OCI-LY3 (cell line): ENCODE measurements at regions not wholly inside any gene's neighbourhood (a gene's known extent, or its start where the extent isn't known, plus 50 kb on each side); places are given as distances from the start of the nearest gene placed in this dataset.

Source experiments
- H2AFZ ChIP-seq: fragments of 200-600, 300-600 bp; shearing (Covaris generic); 2 replicates; pipeline ENCODE4 v1.6.0; 2014; ENCODE audit warnings: antibody characterized with exemption, low read depth, low read length
- H3K27ac ChIP-seq: fragments of 200-600, 300-600 bp; sonication (generic); 2 replicates; pipeline ENCODE4 v1.5.1; 2014; ENCODE audit warnings: mild to moderate bottlenecking, low read length, moderate library complexity, mixed read lengths
- H3K27me3 ChIP-seq: fragments of 200-600, 300-600 bp; sonication (generic); 2 replicates; pipeline ENCODE4 v1.6.1; 2014; ENCODE audit warnings: low read depth, low read length, mixed read lengths
- H3K36me3 ChIP-seq: fragments of 200-600, 300-600 bp; sonication (generic); replicated peaks from 2 replicates; pipeline ENCODE3; 2014; ENCODE audit warnings: low read depth, low read length, mixed read lengths
- H3K4me1 ChIP-seq: fragments of 300-600, 200-600 bp; sonication (generic); 2 replicates; pipeline ENCODE4 v1.6.1; 2014; ENCODE audit warnings: low read length, mixed read lengths
- H3K4me2 ChIP-seq: fragments of 200-600, 300-600 bp; sonication (generic); 2 replicates; pipeline ENCODE4 v1.6.1; 2014; ENCODE audit warnings: low read length, mixed read lengths
- H3K4me3 ChIP-seq: fragments of 300-600, 200-600 bp; sonication (generic); 2 replicates; pipeline ENCODE4 v1.5.1; 2014; ENCODE audit warnings: antibody characterized with exemption, mild to moderate bottlenecking, low read length, moderate library complexity
- H3K79me2 ChIP-seq: fragments of 300-600, 200-600 bp; shearing (Covaris generic); 2 replicates; pipeline ENCODE4 v1.6.1; 2014; ENCODE audit warnings: mild to moderate bottlenecking, low read length, mixed read lengths
- H3K9ac ChIP-seq: fragments of 300-600, 200-600 bp; shearing (Covaris generic); 2 replicates; pipeline ENCODE4 v1.6.0; 2014; ENCODE audit warnings: mild to moderate bottlenecking, low read length, moderate library complexity
- H3K9me3 ChIP-seq: fragments of 200-600, 300-600 bp; shearing (Covaris generic); 2 replicates; pipeline ENCODE4 v1.6.1; 2014; ENCODE audit warnings: low read length, mixed read lengths; ENCODE audit not compliant: insufficient read depth
- H4K20me1 ChIP-seq: fragments of 200-600, 300-600 bp; sonication (generic); 2 replicates; pipeline ENCODE4 v1.6.1; 2016; ENCODE audit warnings: low read length, mixed read lengths; ENCODE audit not compliant: insufficient read depth
- EZH2phosphoT487 ChIP-seq: fragments of 200-600 bp; shearing (Covaris generic); IDR thresholded peaks from 2 replicates; pipeline ENCODE4 v1.6.1; 2018; ENCODE audit warnings: antibody characterized with exemption, mixed run types, low read depth
- TF ChIP-seq, protein P1 (sequence below): fragments of 200-600, 300-600 bp; sonication (generic); IDR thresholded peaks from 2 replicates; pipeline ENCODE4 v1.5.1; 2014; ENCODE audit warnings: antibody characterized with exemption, low read length, low read depth

DNA sequence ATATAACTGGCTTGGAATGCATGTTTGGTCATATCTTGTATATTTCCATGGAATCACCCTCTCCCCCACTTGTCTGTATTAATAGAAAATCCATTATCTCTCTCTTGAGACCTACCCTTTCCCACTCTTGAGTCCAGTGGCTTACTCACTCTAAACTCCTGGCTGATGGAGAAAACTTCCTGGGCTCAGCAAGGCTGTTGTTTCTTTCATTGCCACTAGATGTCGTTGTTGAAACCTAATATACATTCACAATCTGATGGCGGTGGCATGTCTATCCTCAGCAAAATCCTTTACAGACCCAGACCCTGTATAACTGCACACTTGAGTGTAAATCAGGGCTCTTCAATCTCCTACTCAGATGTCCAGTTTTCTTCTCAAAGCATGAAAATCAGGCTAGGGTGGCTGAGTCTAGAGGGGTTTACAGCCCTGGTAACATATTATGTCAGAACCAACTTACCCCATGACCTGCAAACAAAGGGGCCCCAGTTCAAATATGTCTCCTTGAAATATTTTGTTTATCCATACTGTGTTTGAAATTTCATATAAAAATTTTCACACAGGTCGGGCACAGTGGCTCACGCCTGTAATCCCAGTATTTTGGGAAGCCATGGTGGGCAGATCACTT is 70.0 kb upstream of the FAM241A start:
- Histone ChIP-seq H3K4me3 (no peak overlapping the region), H3K27ac (no peak overlapping the region), H2AFZ (no peak overlapping the region), H3K4me2 (peak overlapping the region; percentile 27; the same call in 1 of the 2 replicates), H4K20me1 (no peaks in the 10 kb centered on the region), H3K27me3 (no peaks in the 10 kb centered on the region), H3K9me3 (no peaks in the 10 kb centered on the region), H3K4me1 (peaks cover 28% of the 10 kb centered on the region), H3K9ac (no peak overlapping the region), H3K36me3 (no peaks in the 10 kb centered on the region), H3K79me2 (no peaks in the 10 kb centered on the region)
- TF ChIP-seq EZH2phosphoT487: no peak
- TF ChIP-seq, protein P1, sequence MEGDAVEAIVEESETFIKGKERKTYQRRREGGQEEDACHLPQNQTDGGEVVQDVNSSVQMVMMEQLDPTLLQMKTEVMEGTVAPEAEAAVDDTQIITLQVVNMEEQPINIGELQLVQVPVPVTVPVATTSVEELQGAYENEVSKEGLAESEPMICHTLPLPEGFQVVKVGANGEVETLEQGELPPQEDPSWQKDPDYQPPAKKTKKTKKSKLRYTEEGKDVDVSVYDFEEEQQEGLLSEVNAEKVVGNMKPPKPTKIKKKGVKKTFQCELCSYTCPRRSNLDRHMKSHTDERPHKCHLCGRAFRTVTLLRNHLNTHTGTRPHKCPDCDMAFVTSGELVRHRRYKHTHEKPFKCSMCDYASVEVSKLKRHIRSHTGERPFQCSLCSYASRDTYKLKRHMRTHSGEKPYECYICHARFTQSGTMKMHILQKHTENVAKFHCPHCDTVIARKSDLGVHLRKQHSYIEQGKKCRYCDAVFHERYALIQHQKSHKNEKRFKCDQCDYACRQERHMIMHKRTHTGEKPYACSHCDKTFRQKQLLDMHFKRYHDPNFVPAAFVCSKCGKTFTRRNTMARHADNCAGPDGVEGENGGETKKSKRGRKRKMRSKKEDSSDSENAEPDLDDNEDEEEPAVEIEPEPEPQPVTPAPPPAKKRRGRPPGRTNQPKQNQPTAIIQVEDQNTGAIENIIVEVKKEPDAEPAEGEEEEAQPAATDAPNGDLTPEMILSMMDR: peak; percentile 87

DNA sequence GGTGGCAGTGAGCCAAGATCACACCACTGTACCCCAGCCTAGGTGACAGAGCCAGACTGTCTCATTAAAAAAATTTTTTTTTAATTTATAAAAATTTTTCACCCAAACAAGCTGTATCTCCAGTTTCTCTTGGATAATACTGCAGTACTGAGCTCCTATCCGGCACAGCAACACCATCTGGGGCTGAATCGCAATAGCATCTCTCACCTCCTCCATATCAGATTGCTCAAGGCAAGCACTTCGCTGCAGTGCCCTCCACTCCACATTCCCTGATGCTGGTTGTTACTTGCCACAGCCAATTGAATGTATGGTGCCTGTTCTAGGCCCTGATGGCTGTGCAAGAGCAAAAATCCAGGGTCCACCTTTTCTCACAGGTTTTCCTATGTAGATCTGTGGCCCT is 69.3 kb upstream of the FAM241A start:
- Histone ChIP-seq H3K9me3 (no peaks in the 10 kb centered on the region), H3K9ac (no peak overlapping the region), H3K79me2 (no peaks in the 10 kb centered on the region), H3K4me1 (peaks cover 28% of the 10 kb centered on the region), H4K20me1 (no peaks in the 10 kb centered on the region), H3K36me3 (no peaks in the 10 kb centered on the region), H3K27me3 (no peaks in the 10 kb centered on the region), H2AFZ (no peak overlapping the region), H3K4me2 (peak overlapping the region; percentile 35), H3K27ac (no peak overlapping the region), H3K4me3 (no peak overlapping the region)
- TF ChIP-seq, protein P1: no peak
- no peak for TF ChIP-seq EZH2phosphoT487

DNA sequence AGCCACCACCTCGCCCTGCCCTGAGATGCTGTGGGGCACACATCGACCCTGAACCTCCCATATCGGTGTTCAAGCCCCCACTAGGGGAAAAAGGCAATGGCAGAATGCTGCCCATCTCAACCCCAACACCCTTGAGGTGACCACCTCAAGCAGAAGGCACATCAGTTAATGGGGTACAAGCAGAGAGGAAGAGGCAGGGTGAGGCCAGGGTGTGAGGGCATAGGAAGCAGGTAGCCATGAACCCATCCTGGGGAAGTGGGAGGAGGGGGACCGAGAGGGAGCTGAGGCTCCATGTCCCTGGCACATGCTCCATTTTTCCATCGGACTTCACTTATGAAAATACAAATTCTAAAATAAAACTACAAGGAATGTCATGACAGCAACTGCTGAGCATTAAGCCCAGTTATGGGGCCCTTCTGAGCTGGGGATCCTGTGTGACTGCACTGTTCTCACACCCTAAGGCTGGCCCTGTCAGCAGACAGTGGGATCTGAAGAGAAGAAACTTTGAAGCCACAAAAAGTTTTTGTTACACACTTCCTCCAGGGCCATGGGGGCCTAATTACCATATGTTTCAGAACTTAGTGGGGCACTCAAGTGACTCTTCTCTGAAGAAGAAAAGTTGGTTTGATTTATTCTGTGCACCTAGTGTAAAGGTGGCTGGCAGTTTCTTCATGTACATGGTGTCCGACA is 68.2 kb upstream of the FAM241A start:
- no peaks in the 10 kb centered on the region for H3K27me3 ChIP-seq
- peak overlapping the region; percentile 5 for H3K4me2 ChIP-seq
- no peaks in the 10 kb centered on the region for H3K36me3 ChIP-seq
- no peak overlapping the region for H3K9ac ChIP-seq
- H2AFZ ChIP-seq: no peak overlapping the region
- no peaks in the 10 kb centered on the region for H4K20me1 ChIP-seq
- no peak overlapping the region for H3K4me3 ChIP-seq
- H3K4me1 ChIP-seq: peaks cover 28% of the 10 kb centered on the region
- H3K79me2 ChIP-seq: no peaks in the 10 kb centered on the region
- TF ChIP-seq, protein P1: no peak
- no peak for TF ChIP-seq EZH2phosphoT487
- H3K9me3 ChIP-seq: no peaks in the 10 kb centered on the region
- H3K27ac ChIP-seq: no peak overlapping the region

DNA sequence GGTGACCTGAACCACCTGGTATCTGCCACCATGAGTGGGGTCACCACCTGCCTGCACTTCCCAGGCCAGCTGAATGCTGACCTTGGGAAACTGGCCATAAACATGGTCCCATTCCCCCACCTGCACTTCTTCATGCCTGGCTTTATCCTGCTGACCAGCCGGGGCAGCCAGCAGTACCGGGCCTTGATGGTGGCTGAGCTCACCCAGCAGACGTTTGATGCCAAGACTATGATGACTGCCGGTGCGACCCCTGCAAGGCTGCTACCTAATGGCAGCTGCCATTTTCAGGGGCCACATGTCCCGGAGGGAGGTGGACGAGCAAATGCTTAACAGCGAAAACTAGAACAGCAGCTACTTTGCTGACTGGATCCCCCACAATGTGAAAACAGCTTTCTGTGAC is 67.5 kb upstream of the FAM241A start:
- Histone ChIP-seq H3K36me3 (no peaks in the 10 kb centered on the region), H3K79me2 (no peaks in the 10 kb centered on the region), H3K9me3 (no peaks in the 10 kb centered on the region), H3K27ac (no peak overlapping the region), H3K4me3 (no peak overlapping the region), H4K20me1 (no peaks in the 10 kb centered on the region), H3K9ac (no peak overlapping the region), H2AFZ (no peak overlapping the region), H3K4me2 (no peak overlapping the region), H3K4me1 (peaks cover 28% of the 10 kb centered on the region), H3K27me3 (no peaks in the 10 kb centered on the region)
- no peak for TF ChIP-seq EZH2phosphoT487
- TF ChIP-seq, protein P1: no peak
